Erythroblast (primary cell): ENCODE measurements at regions not wholly inside any gene's neighbourhood (a gene's known extent, or its start where the extent isn't known, plus 50 kb on each side); places are given as distances from the start of the nearest gene placed in this dataset.
"Not testable (repeated sequence)": the region's sequence is repeated elsewhere in the genome, so short reads cannot be mapped to it uniquely, and the experiment has no call there.

Experiments used
- DNase-seq, 2 experiments: peaks; one replicate each; lab custom pipeline; 2025; lab: John Stamatoyannopoulos, UW

GRCh38 chr16:16614484-16614883 lies 235.5 kb downstream of the NPIPA7 start:
- DNase-seq: not testable (repeated sequence)

- DNase-seq: not testable (repeated sequence)
Measured at GRCh38 chr16:16618963-16619465, 240.1 kb downstream of the NPIPA7 start.

- not testable (repeated sequence) for DNase-seq
Measured at GRCh38 chr16:16624367-16624766, 245.4 kb downstream of the NPIPA7 start.

GRCh38 chr16:16625140-16625539 lies 246.2 kb downstream of the NPIPA7 start:
- not testable (repeated sequence) for DNase-seq

GRCh38 chr16:16627865-16628264 lies 248.9 kb downstream of the NPIPA7 start:
- DNase-seq: not testable (repeated sequence)

GRCh38 chr16:16638231-16638630 lies 259.3 kb downstream of the NPIPA7 start:
- DNase-seq: not testable (repeated sequence)

GRCh38 chr16:16638714-16639113 lies 259.8 kb downstream of the NPIPA7 start:
- not testable (repeated sequence) for DNase-seq

- not testable (repeated sequence) for DNase-seq
Measured at GRCh38 chr16:16643828-16644227, 264.9 kb downstream of the NPIPA7 start.

GRCh38 chr16:16648002-16648401 lies 269.1 kb downstream of the NPIPA7 start:
- DNase-seq: not testable (repeated sequence)

GRCh38 chr16:16672180-16672812 lies 293.4 kb downstream of the NPIPA7 start:
- DNase-seq: not testable (repeated sequence)

- DNase-seq: not testable (repeated sequence)
Measured at GRCh38 chr16:16674820-16675219, 295.9 kb downstream of the NPIPA7 start.

- not testable (repeated sequence) for DNase-seq
Measured at GRCh38 chr16:16721849-16722248, 342.9 kb downstream of the NPIPA7 start.

- not testable (repeated sequence) for DNase-seq
Measured at GRCh38 chr16:16722666-16723065, 343.7 kb downstream of the NPIPA7 start.

- not testable (repeated sequence) for DNase-seq
Measured at GRCh38 chr16:16723819-16724519, 345.0 kb downstream of the NPIPA7 start.

- DNase-seq: not testable (repeated sequence)
Measured at GRCh38 chr16:16727048-16727447, 348.1 kb downstream of the NPIPA7 start.

GRCh38 chr16:16742573-16742972 lies 363.6 kb downstream of the NPIPA7 start:
- not testable (repeated sequence) for DNase-seq

- not testable (repeated sequence) for DNase-seq
Measured at GRCh38 chr16:16754992-16755667, 376.2 kb downstream of the NPIPA7 start.
